IMR-90 (cell line): ENCODE measurements at regions not wholly inside any gene's neighbourhood (a gene's known extent, or its start where the extent isn't known, plus 50 kb on each side); places are given as distances from the start of the nearest gene placed in this dataset.

Experiments
- ATAC-seq: fragments of 200-7000 bp; cut with Tn5 transposase; 2 replicates; pipeline ENCODE4 v1.9.1; 2020; ENCODE audit warnings: low read depth, mild to moderate bottlenecking, moderate library complexity
- BruUV-seq: library from RNA; stranded (reverse); fragments of 400-500 nt; replicated peaks from 2 replicates; lab custom pipeline; 2021; lab: Mats Ljungman, UMichigan
- CTCF ChIA-PET: fragments of 300-600 bp; formaldehyde crosslinking; extraction: SDS; loops from one replicate; lab custom pipeline; 2021; ENCODE audit warnings: antibody characterized with exemption; lab: Yijun Ruan, JAX
- POLR2A ChIA-PET: fragments of 300-600 bp; sonication (Branson Sonifier 250); formaldehyde crosslinking; loops from one replicate; lab custom pipeline; 2022; ENCODE audit warnings: antibody characterized with exemption; ENCODE audit not compliant: unreplicated experiment; lab: Charles Lee
- DNase-seq: peaks from one replicate; pipeline ENCODE4 v3.0.0; 2013
- H2AFZ ChIP-seq: replicated peaks from 2 replicates; pipeline ENCODE3; 2013; ENCODE audit warnings: low read length, mild to moderate bottlenecking; ENCODE audit not compliant: poor library complexity
- H2AK5ac ChIP-seq: 2 replicates; pipeline ENCODE4 v1.6.1; 2013; ENCODE audit warnings: low read depth, low read length, inconsistent platforms
- H2AK9ac ChIP-seq: replicated peaks from 2 replicates; pipeline ENCODE3; 2013; ENCODE audit warnings: mild to moderate bottlenecking, low read depth, low read length, moderate library complexity; ENCODE audit not compliant: poor library complexity
- H2BK120ac ChIP-seq: 2 replicates; pipeline ENCODE4 v1.6.1; 2013; ENCODE audit warnings: low read depth, low read length, inconsistent platforms
- H2BK15ac ChIP-seq: 3 replicates; pipeline ENCODE4 v1.6.1; 2013; ENCODE audit warnings: low read depth, low read length, inconsistent platforms
- H2BK20ac ChIP-seq: 2 replicates; pipeline ENCODE4 v1.6.1; 2013; ENCODE audit warnings: low read depth, mild to moderate bottlenecking, inconsistent platforms, low read length, moderate library complexity
- H2BK5ac ChIP-seq: 2 replicates; pipeline ENCODE4 v1.6.1; 2013; ENCODE audit warnings: mild to moderate bottlenecking, low read depth, low read length, inconsistent platforms; ENCODE audit not compliant: poor library complexity, severe bottlenecking
- H3K14ac ChIP-seq: replicated peaks from 2 replicates; pipeline ENCODE4 v1.6.1; 2013; ENCODE audit warnings: low read depth, low read length, inconsistent platforms
- H3K18ac ChIP-seq: 2 replicates; pipeline ENCODE4 v1.6.1; 2013; ENCODE audit warnings: low read depth, low read length, control low read depth
- H3K23ac ChIP-seq: 2 replicates; pipeline ENCODE4 v1.6.1; 2013; ENCODE audit warnings: low read depth, low read length, inconsistent platforms
- H3K27ac ChIP-seq: 2 replicates; pipeline ENCODE4 v1.5.1; 2013; ENCODE audit warnings: mild to moderate bottlenecking, control low read depth, low read length; ENCODE audit not compliant: insufficient read depth
- H3K27me3 ChIP-seq: 2 replicates; pipeline ENCODE4 v1.6.1; 2013; ENCODE audit warnings: low read length; ENCODE audit not compliant: control insufficient read depth, insufficient read depth
- H3K36me3 ChIP-seq: 2 replicates; pipeline ENCODE4 v1.6.1; 2013; ENCODE audit warnings: low read length, mixed read lengths; ENCODE audit not compliant: control insufficient read depth, insufficient read depth
- H3K4ac ChIP-seq: 2 replicates; pipeline ENCODE4 v1.6.1; 2013; ENCODE audit warnings: low read depth, low read length, inconsistent platforms
- H3K4me1 ChIP-seq: 2 replicates; pipeline ENCODE4 v1.6.1; 2013; ENCODE audit warnings: low read length, mixed read lengths; ENCODE audit not compliant: control insufficient read depth, insufficient read depth
- H3K4me2 ChIP-seq: 2 replicates; pipeline ENCODE4 v1.6.1; 2013; ENCODE audit warnings: low read depth, mild to moderate bottlenecking, control low read depth, low read length, moderate library complexity
- H3K4me3 ChIP-seq: 2 replicates; pipeline ENCODE4 v1.5.1; 2013; ENCODE audit warnings: low read depth, mild to moderate bottlenecking, control low read depth, low read length, moderate library complexity; ENCODE audit not compliant: insufficient read depth
- H3K56ac ChIP-seq: 2 replicates; pipeline ENCODE4 v1.6.1; 2013; ENCODE audit warnings: low read length, inconsistent platforms; ENCODE audit not compliant: insufficient read depth; ENCODE audit errors: extremely low read depth
- H3K79me1 ChIP-seq, 2 experiments: 2 replicates each; pipeline ENCODE4 v1.6.1; 2013; ENCODE audit warnings: low read length in 2 of 2, inconsistent platforms in 1 of 2, low read depth in 1 of 2
- H3K9ac ChIP-seq: 2 replicates; pipeline ENCODE4 v1.6.1; 2013; ENCODE audit warnings: low read depth, low read length, control low read depth
- H3K9me1 ChIP-seq: 2 replicates; pipeline ENCODE4 v1.6.1; 2013; ENCODE audit warnings: low read length, inconsistent platforms; ENCODE audit not compliant: insufficient read depth
- H3K9me3 ChIP-seq: 2 replicates; pipeline ENCODE4 v1.6.1; 2013; ENCODE audit warnings: low read length; ENCODE audit not compliant: control insufficient read depth, insufficient read depth
- H4K20me1 ChIP-seq: 2 replicates; pipeline ENCODE4 v1.6.1; 2013; ENCODE audit warnings: low read length, inconsistent platforms; ENCODE audit not compliant: insufficient read depth
- H4K5ac ChIP-seq: 2 replicates; pipeline ENCODE4 v1.6.1; 2013; ENCODE audit warnings: mild to moderate bottlenecking, low read depth, low read length, control low read depth
- H4K8ac ChIP-seq, 2 experiments: 2 replicates each; pipeline ENCODE4 v1.6.1; 2013; ENCODE audit warnings: low read depth in 2 of 2, low read length in 2 of 2, control low read depth in 1 of 2, inconsistent platforms in 1 of 2
- H4K91ac ChIP-seq: 2 replicates; pipeline ENCODE4 v1.6.1; 2013; ENCODE audit warnings: low read depth, low read length, inconsistent platforms; ENCODE audit not compliant: insufficient read depth
- BHLHE40 ChIP-seq: fragments of 150-350 bp; IDR thresholded peaks from 2 replicates; pipeline ENCODE4 v1.6.1; 2016; ENCODE audit warnings: mild to moderate bottlenecking, low read depth, low read length
- CHD1 ChIP-seq: IDR thresholded peaks from 2 replicates; pipeline ENCODE4 v1.6.1; 2012; ENCODE audit warnings: low read depth, low read length, improper control_type of control experiment
- FOS ChIP-seq: fragments of 150-350 bp; IDR thresholded peaks from 2 replicates; pipeline ENCODE4 v1.6.1; 2016; ENCODE audit warnings: low read depth, low read length
- MAFK ChIP-seq: IDR thresholded peaks from 2 replicates; pipeline ENCODE4 v1.6.1; 2012; ENCODE audit warnings: low read depth, low read length, improper control_type of control experiment
- MAZ ChIP-seq: IDR thresholded peaks from 2 replicates; pipeline ENCODE4 v1.6.1; 2012; ENCODE audit warnings: low read depth, mild to moderate bottlenecking, low read length, improper control_type of control experiment, moderate library complexity, borderline replicate concordance
- POLR2A ChIP-seq: IDR thresholded peaks from 2 replicates; pipeline ENCODE4 v1.6.1; 2012; ENCODE audit warnings: mild to moderate bottlenecking, low read depth, low read length
- USF2 ChIP-seq: fragments of 150-350 bp; IDR thresholded peaks from 2 replicates; pipeline ENCODE4 v1.6.1; 2017; ENCODE audit warnings: mild to moderate bottlenecking, antibody characterized with exemption, low read length, low read depth
- WGBS, 2 experiments: methylation state at CpG; one replicate each; pipeline versions ENCODE4 v1.1.5 to v1.1.7; 2013; ENCODE audit warnings: missing lambda C conversion rate in 2 of 2; ENCODE audit not compliant: insufficient read length in 1 of 2; ENCODE audit errors: extremely low coverage in 2 of 2; 5-methylcytosine and 5-hydroxymethylcytosine counted together
- dilution Hi-C: fragments of 300-500 bp; cut with HindIII; formaldehyde crosslinking; loops from one replicate; pipeline ENCODE4 v1.14.3; 2018; ENCODE audit warnings: low sequenced_read_pairs; ENCODE audit not compliant: unreplicated experiment
- in situ Hi-C: fragments of 300-500 bp; cut with MboI; formaldehyde crosslinking; loops from 3 replicates; pipeline ENCODE4 v1.14.3; 2019; ENCODE audit warnings: low sequenced_read_pairs, inconsistent platforms, mixed read lengths
- intact Hi-C: fragments of 100-400 bp; cut with micrococcal nuclease; formaldehyde crosslinking; loops from 2 replicates; pipeline ENCODE4 v1.10.0; 2022
- TF ChIP-seq, protein P1 (sequence below): conservative IDR thresholded peaks from 2 replicates; pipeline ENCODE4 v1.5.1; 2012; ENCODE audit warnings: mild to moderate bottlenecking, low read depth, low read length, improper control_type of control experiment

GRCh38 chr4:158043971-158044618 lies 128.7 kb downstream of the GASK1B start:
- Histone ChIP-seq H3K4me2 (no peak overlapping the region), H3K9me3 (no peaks in the 10 kb centered on the region), H3K79me1 (no peaks in the 10 kb centered on the region), H3K4me1 (peaks cover 3% of the 10 kb centered on the region; the same call in 1 of the 2 replicates), H3K23ac (no peak overlapping the region), H2AK5ac (no peak overlapping the region), H2AFZ (no peak overlapping the region), H4K5ac (no peak overlapping the region), H4K20me1 (no peaks in the 10 kb centered on the region), H3K18ac (no peak overlapping the region), H2BK20ac (no peak overlapping the region), H3K9ac (no peak overlapping the region), H2BK120ac (no peak overlapping the region), H3K36me3 (no peaks in the 10 kb centered on the region), H3K14ac (no peak overlapping the region), H3K4ac (no peak overlapping the region), H3K4me3 (no peak overlapping the region), H3K27me3 (no peaks in the 10 kb centered on the region), H4K8ac (no peak overlapping the region), H2BK15ac (no peak overlapping the region), H4K91ac (no peak overlapping the region), H3K9me1 (no peaks in the 10 kb centered on the region), H2AK9ac (no peak overlapping the region), H2BK5ac (no peak overlapping the region), H3K56ac (no peak overlapping the region), H3K27ac (no peak overlapping the region)
- no peak for TF ChIP-seq USF2
- TF ChIP-seq BHLHE40, result no peak
- no peak for TF ChIP-seq MAZ
- no peak for TF ChIP-seq CHD1
- no peak for TF ChIP-seq POLR2A
- TF ChIP-seq MAFK, result no peak
- no peak for TF ChIP-seq FOS
- TF ChIP-seq, protein P1, sequence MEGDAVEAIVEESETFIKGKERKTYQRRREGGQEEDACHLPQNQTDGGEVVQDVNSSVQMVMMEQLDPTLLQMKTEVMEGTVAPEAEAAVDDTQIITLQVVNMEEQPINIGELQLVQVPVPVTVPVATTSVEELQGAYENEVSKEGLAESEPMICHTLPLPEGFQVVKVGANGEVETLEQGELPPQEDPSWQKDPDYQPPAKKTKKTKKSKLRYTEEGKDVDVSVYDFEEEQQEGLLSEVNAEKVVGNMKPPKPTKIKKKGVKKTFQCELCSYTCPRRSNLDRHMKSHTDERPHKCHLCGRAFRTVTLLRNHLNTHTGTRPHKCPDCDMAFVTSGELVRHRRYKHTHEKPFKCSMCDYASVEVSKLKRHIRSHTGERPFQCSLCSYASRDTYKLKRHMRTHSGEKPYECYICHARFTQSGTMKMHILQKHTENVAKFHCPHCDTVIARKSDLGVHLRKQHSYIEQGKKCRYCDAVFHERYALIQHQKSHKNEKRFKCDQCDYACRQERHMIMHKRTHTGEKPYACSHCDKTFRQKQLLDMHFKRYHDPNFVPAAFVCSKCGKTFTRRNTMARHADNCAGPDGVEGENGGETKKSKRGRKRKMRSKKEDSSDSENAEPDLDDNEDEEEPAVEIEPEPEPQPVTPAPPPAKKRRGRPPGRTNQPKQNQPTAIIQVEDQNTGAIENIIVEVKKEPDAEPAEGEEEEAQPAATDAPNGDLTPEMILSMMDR, result no peak
- WGBS, 2 experiments, result 98% methylated on average over 8 of the region's 41 CpGs; no CpG with 5 or more reads in 1 of the 2 experiments
- no peak for ATAC-seq
- CTCF ChIA-PET, result no interaction called here
- POLR2A ChIA-PET, result no interaction called here
- intact Hi-C loops (loop anchor here (2.0 kb wide), 1 partner anchor 49 kb away; no protein-coding TSS in a partner anchor), in situ Hi-C loops (no loop called here), dilution Hi-C loops (no loop called here)
- no peak for DNase-seq
- BruUV-seq, result no TSS peak
